Stimulated activated CD4-positive, alpha-beta T cell treated with anti-CD3 and anti-CD28 coated beads, Interleukin-15, amount 100 ng/mL, for 1 hour (primary cell): ENCODE measurements at regions not wholly inside any gene's neighbourhood (a gene's known extent, or its start where the extent isn't known, plus 50 kb on each side); places are given as distances from the start of the nearest gene placed in this dataset.

Experiments
- DNase-seq, 2 donors: peaks; one replicate each; pipeline ENCODE4 v3.0.0-alpha.2; 2020; ENCODE audit warnings: low read depth in 1 of 2, low spot score in 1 of 2

- DNase-seq, result no peak
Observed at GRCh38 chrX:39749135-39749534, 348.6 kb downstream of the BCOR start.

- DNase-seq, result no peak
Observed at GRCh38 chrX:39749728-39750127, 348.0 kb downstream of the BCOR start.

- DNase-seq, result no peak
Observed at GRCh38 chrX:39750256-39750790, 347.4 kb downstream of the BCOR start.

GRCh38 chrX:39750848-39751247 is 346.9 kb downstream of the BCOR start:
- DNase-seq, result no peak

- DNase-seq, result no peak
Observed at GRCh38 chrX:39752815-39753214, 344.9 kb downstream of the BCOR start.

GRCh38 chrX:39753293-39753996 is 344.3 kb downstream of the BCOR start:
- no peak for DNase-seq

GRCh38 chrX:39755143-39756032 is 342.4 kb downstream of the BCOR start:
- DNase-seq, result no peak

- DNase-seq, result no peak
Observed at GRCh38 chrX:39756086-39756883, 341.5 kb downstream of the BCOR start.

GRCh38 chrX:39757971-39758370 is 339.8 kb downstream of the BCOR start:
- DNase-seq, result no peak

GRCh38 chrX:39758791-39759525 is 338.8 kb downstream of the BCOR start:
- no peak for DNase-seq

GRCh38 chrX:39759526-39760224 is 338.1 kb downstream of the BCOR start:
- no peak for DNase-seq

GRCh38 chrX:39760930-39761329 is 336.8 kb downstream of the BCOR start:
- DNase-seq, result no peak

- DNase-seq, result no peak
Observed at GRCh38 chrX:39762266-39762841, 335.4 kb downstream of the BCOR start.

GRCh38 chrX:39764441-39764914 is 333.3 kb downstream of the BCOR start:
- DNase-seq, result no peak

GRCh38 chrX:39765327-39765726 is 332.4 kb downstream of the BCOR start:
- DNase-seq, result no peak

GRCh38 chrX:39766085-39766726 is 331.6 kb downstream of the BCOR start:
- no peak for DNase-seq

GRCh38 chrX:39766855-39767254 is 330.9 kb downstream of the BCOR start:
- no peak for DNase-seq

GRCh38 chrX:39767446-39767845 is 330.3 kb downstream of the BCOR start:
- no peak for DNase-seq

- no peak for DNase-seq
Observed at GRCh38 chrX:39769748-39770147, 328.0 kb downstream of the BCOR start.
